Ishikawa (cell line): ENCODE measurements at regions not wholly inside any gene's neighbourhood (a gene's known extent, or its start where the extent isn't known, plus 50 kb on each side); places are given as distances from the start of the nearest gene placed in this dataset.

Experiments used
- CEBPB ChIP-seq: IDR thresholded peaks from 2 replicates; pipeline ENCODE4 v1.6.1; 2012
- CREB1 ChIP-seq: IDR thresholded peaks from 2 replicates; pipeline ENCODE4 v1.6.1; 2012; ENCODE audit warnings: low read depth
- EGR1 ChIP-seq: IDR thresholded peaks from 2 replicates; pipeline ENCODE4 v1.6.1; 2012
- EP300 ChIP-seq: IDR thresholded peaks from 2 replicates; pipeline ENCODE4 v1.6.1; 2012; ENCODE audit warnings: borderline replicate concordance
- FOXM1 ChIP-seq: IDR thresholded peaks from 2 replicates; pipeline ENCODE4 v1.6.1; 2012; ENCODE audit warnings: low read depth, borderline replicate concordance
- MAX ChIP-seq: IDR thresholded peaks from 2 replicates; pipeline ENCODE4 v1.6.1; 2012
- NFIC ChIP-seq: IDR thresholded peaks from 2 replicates; pipeline ENCODE4 v1.6.1; 2012
- RAD21 ChIP-seq: IDR thresholded peaks from 2 replicates; pipeline ENCODE4 v1.6.1; 2012; ENCODE audit warnings: low read depth
- REST ChIP-seq: IDR thresholded peaks from 2 replicates; pipeline ENCODE4 v1.6.1; 2012; ENCODE audit warnings: low read depth, mild to moderate bottlenecking
- TAF1 ChIP-seq: IDR thresholded peaks from 2 replicates; pipeline ENCODE4 v1.6.1; 2012; ENCODE audit warnings: low read depth, mild to moderate bottlenecking
- TCF12 ChIP-seq: IDR thresholded peaks from 2 replicates; pipeline ENCODE4 v1.6.1; 2012; ENCODE audit warnings: low read depth
- TEAD4 ChIP-seq: IDR thresholded peaks from 2 replicates; pipeline ENCODE4 v1.6.1; 2012
- USF1 ChIP-seq: IDR thresholded peaks from 2 replicates; pipeline ENCODE4 v1.6.1; 2012
- YY1 ChIP-seq: IDR thresholded peaks from 2 replicates; pipeline ENCODE4 v1.6.1; 2012; ENCODE audit warnings: low read depth
- ZBTB7A ChIP-seq: IDR thresholded peaks from 2 replicates; pipeline ENCODE4 v1.6.1; 2012; ENCODE audit warnings: low read depth

DNA sequence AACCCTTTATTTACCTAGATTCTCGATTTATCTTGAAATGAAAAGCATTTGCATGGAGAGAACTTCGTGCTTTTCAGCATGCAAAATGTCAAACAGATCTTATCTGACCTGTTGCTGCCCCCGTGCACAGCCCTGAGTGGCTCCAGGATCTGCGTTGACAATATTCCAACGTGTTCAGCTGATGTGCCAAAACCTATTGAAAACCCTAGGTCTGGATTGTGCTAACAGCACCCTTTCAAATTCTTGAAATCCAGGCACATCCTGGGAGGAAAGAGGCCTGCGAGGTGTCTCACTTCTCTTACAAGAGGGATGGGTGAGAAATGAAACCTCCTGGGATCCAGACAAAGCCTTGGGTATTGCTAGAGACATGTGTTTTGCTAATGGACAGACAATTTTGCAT, 231.8 kb downstream of the MAP2K4 start:
- no peak for TF ChIP-seq NFIC
- no peak for TF ChIP-seq YY1
- TF ChIP-seq MAX, result no peak
- no peak for TF ChIP-seq TAF1
- TF ChIP-seq EGR1, result no peak
- no peak for TF ChIP-seq FOXM1
- no peak for TF ChIP-seq USF1
- no peak for TF ChIP-seq RAD21
- TF ChIP-seq TEAD4, result no peak
- no peak for TF ChIP-seq CEBPB
- no peak for TF ChIP-seq ZBTB7A
- no peak for TF ChIP-seq TCF12
- TF ChIP-seq REST, result no peak
- TF ChIP-seq EP300, result no peak
- TF ChIP-seq CREB1, result no peak

- TF ChIP-seq CREB1 (no peak), TEAD4 (no peak), FOXM1 (no peak), MAX (no peak), REST (no peak), USF1 (no peak), NFIC (no peak), TCF12 (no peak), ZBTB7A (no peak), CEBPB (no peak), EGR1 (no peak), EP300 (no peak), RAD21 (no peak), YY1 (no peak), TAF1 (no peak)
These were observed 233.8 kb downstream of the MAP2K4 start for GRCh38 chr17:12254460-12254859.

DNA sequence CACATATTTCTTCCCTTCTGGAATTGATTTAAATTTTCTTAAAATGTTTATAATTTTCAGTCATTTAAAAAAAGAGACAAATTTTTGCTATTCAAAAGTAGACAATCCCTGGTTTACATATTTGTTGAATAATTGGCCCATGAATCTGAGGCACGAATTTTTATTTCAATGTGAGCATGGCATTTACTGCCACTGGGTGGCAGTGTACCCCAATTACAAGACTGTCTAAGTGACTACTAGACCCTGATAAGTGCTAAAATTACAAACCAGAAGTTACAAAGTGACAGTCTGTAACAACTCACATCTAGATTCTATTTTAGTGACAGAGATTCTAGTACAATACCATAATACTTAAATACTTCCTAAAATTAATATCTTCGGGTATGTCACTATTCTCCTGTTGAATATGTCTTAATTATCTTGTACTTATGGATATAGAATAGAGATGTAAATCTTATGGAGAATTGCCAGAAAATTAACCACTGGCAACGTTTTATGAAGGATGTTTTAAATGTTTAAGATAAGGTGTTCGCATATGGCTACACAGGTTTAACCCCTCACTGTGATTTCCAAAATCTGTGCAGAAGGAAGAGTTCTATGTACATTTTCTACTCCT, 235.8 kb downstream of the MAP2K4 start:
- TF ChIP-seq RAD21 (peak; percentile 61), TEAD4 (no peak)

- TF ChIP-seq MAX (no peak), REST (no peak), USF1 (no peak), FOXM1 (no peak), RAD21 (no peak), EP300 (no peak), YY1 (no peak), TCF12 (no peak), CEBPB (no peak), EGR1 (no peak), CREB1 (no peak), ZBTB7A (no peak), TAF1 (no peak), NFIC (no peak), TEAD4 (no peak)
These were observed 236.5 kb downstream of the MAP2K4 start for GRCh38 chr17:12257176-12257575.
